ENCODE measurements at regions not wholly inside any gene's neighbourhood (a gene's known extent, or its start where the extent isn't known, plus 50 kb on each side); places are given as distances from the start of the nearest gene placed in this dataset.

DNA sequence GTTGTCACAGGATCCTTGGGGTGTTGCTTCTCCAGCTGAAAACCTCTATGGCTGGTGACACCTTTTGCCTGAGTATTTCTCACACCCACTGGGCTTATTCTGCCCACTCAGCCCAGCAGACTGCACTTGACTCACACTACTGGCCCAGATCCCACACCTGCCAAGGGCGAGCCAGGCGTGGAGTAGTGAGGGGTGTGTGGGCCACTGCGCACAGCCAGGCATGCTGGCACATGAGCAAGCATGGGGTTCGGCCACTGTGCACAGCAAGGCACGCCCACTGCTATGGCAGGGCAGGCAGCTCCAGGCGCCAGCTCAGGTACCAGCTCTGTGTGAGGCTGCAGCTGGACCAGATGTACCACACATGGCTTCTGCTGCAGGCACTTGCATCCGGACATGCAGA lies 116.5 kb upstream of the MTNR1B start:
- no peaks in the 10 kb centered on the region for H3K9me3 Mint-ChIP-seq (ENCODE audit: low read depth)
- H3K4me1 Mint-ChIP-seq (ENCODE audit: low read depth): peaks cover 13% of the 10 kb centered on the region
- H3K27me3 Mint-ChIP-seq (ENCODE audit: low read depth): no peaks in the 10 kb centered on the region
- DNase-seq (ENCODE audit: low spot score): no peak
- TF ChIP-seq, protein P1, sequence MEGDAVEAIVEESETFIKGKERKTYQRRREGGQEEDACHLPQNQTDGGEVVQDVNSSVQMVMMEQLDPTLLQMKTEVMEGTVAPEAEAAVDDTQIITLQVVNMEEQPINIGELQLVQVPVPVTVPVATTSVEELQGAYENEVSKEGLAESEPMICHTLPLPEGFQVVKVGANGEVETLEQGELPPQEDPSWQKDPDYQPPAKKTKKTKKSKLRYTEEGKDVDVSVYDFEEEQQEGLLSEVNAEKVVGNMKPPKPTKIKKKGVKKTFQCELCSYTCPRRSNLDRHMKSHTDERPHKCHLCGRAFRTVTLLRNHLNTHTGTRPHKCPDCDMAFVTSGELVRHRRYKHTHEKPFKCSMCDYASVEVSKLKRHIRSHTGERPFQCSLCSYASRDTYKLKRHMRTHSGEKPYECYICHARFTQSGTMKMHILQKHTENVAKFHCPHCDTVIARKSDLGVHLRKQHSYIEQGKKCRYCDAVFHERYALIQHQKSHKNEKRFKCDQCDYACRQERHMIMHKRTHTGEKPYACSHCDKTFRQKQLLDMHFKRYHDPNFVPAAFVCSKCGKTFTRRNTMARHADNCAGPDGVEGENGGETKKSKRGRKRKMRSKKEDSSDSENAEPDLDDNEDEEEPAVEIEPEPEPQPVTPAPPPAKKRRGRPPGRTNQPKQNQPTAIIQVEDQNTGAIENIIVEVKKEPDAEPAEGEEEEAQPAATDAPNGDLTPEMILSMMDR (IDR thresholded peaks at IDR 0.05): no peak
- no peak overlapping the region for H3K4me3 Mint-ChIP-seq (ENCODE audit: unreplicated experiment)
- no peak overlapping the region for H3K27ac Mint-ChIP-seq (ENCODE audit: unreplicated experiment)
- H3K36me3 Mint-ChIP-seq (ENCODE audit: low read depth): peaks cover 3% of the 10 kb centered on the region

DNA sequence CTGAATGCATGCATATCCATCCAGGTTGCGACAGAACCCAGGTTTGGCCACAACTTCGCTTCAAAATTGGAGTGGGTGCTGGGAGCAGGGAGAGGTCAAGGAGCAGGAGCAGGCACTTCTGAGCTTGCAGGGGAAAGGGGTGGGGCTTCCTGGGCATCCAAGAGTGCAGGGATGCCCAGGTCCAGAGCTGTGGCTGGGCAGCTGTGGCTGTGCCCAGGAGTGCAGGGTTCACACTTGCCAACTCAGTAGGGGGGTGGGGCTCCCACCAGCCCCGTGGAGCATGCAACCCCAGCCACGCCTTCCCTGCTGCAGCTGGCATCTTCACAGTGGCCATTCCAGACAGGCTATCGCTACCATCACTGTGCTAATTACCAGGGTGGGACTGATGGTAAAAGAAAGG lies 115.3 kb upstream of the MTNR1B start:
- Mint-ChIP-seq H3K4me1 (ENCODE audit: low read depth) (peaks cover 20% of the 10 kb centered on the region), H3K27me3 (ENCODE audit: low read depth) (no peaks in the 10 kb centered on the region), H3K36me3 (ENCODE audit: low read depth) (no peaks in the 10 kb centered on the region), H3K4me3 (ENCODE audit: unreplicated experiment) (no peak overlapping the region), H3K27ac (ENCODE audit: unreplicated experiment) (no peak overlapping the region), H3K9me3 (ENCODE audit: low read depth) (no peaks in the 10 kb centered on the region)
- no peak for DNase-seq (ENCODE audit: low spot score)
- TF ChIP-seq, protein P1 (IDR thresholded peaks at IDR 0.05): no peak

DNA sequence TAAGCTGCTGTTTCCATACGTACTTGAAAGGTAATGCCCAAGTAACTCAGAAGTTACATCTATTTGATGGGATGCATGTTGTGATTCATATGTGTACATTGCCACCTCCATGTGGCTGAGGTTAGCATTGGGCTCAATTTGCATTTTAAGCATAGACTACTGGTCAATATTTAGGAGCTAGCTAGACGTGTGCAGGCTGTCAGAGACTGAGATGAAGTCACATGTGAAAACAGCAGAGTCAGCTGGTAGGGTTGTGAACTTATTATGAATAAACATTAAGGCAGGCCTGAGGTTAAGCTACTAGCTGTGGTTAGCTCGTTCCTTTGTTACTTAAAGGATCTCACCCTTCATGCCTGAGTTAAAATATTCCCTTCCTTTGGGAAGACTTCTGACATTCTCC lies 114.5 kb upstream of the MTNR1B start:
- no peak for DNase-seq (ENCODE audit: low spot score)
- Mint-ChIP-seq H3K36me3 (ENCODE audit: low read depth) (no peaks in the 10 kb centered on the region), H3K4me1 (ENCODE audit: low read depth) (peaks cover 23% of the 10 kb centered on the region), H3K4me3 (ENCODE audit: unreplicated experiment) (no peak overlapping the region), H3K27ac (ENCODE audit: unreplicated experiment) (no peak overlapping the region), H3K27me3 (ENCODE audit: low read depth) (no peaks in the 10 kb centered on the region), H3K9me3 (ENCODE audit: low read depth) (no peaks in the 10 kb centered on the region)
- TF ChIP-seq, protein P1 (IDR thresholded peaks at IDR 0.05): peak; percentile 44

DNA sequence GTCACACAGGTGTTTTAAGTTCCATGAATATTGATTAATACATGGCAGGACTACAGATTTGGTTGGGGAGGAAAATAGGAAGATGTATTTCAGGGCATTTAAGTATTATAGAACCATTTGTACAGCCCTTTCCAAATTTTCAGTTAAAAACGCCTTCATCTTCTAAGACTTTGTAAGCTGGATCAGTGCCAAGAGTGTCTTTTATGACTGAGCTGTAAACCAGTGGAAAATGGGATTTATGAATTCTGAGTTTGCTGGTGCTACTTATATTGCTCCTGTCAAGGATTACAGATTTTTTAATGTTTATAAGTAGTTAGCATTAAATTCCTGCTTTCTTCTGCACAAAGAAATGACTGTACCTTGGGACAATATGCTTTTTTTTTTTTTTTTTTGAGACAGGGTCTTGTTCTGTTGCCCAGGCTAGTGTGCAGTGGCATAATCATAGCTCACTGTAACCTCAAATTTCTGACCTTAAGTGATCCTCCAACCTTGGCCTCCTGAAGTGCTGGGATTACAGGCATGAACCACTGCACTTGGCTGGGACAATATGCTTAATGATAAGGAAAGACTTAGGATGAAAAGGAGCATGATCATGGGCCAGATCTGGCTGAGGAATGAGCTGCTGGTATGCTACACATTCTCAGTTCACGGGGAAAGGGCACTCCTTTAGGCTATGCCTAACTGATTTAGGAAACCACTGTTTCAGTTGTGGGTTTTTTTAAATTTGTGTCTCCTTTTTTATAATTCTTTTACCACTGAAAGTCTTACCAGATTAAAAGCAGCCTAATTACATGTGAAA lies 113.6 kb upstream of the MTNR1B start:
- DNase-seq (ENCODE audit: low spot score): no peak
- Mint-ChIP-seq H3K9me3 (ENCODE audit: low read depth) (no peaks in the 10 kb centered on the region), H3K27ac (ENCODE audit: unreplicated experiment) (no peak overlapping the region), H3K4me1 (ENCODE audit: low read depth) (peaks cover 31% of the 10 kb centered on the region), H3K36me3 (ENCODE audit: low read depth) (no peaks in the 10 kb centered on the region), H3K4me3 (ENCODE audit: unreplicated experiment) (no peak overlapping the region), H3K27me3 (ENCODE audit: low read depth) (no peaks in the 10 kb centered on the region)
- TF ChIP-seq, protein P1 (IDR thresholded peaks at IDR 0.05): no peak

DNA sequence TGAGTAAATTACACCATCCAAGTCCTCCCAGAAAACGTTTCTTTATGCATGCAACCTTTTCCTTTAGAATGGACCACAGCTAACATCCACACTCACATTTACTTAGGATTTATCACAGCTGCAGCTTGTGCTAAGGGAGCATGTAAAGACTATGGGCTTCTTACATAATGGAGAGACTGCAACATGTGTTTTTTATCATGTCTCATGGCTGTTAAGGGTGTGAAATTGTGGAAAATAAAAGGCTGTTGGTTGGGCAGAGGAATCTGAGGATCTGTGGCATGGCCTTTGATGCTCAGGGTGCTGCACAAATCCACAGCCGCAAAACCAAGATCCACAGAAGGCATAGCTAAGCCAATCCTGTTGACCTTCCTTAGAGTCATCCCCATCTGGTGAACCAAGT lies 112.0 kb upstream of the MTNR1B start:
- H3K9me3 Mint-ChIP-seq (ENCODE audit: low read depth): no peaks in the 10 kb centered on the region

More for the DNA sequence above, 112.0 kb upstream of the MTNR1B start:
- no peak for DNase-seq (ENCODE audit: low spot score)
- no peak overlapping the region for H3K27ac Mint-ChIP-seq (ENCODE audit: unreplicated experiment)
- H3K27me3 Mint-ChIP-seq (ENCODE audit: low read depth): no peaks in the 10 kb centered on the region
- no peak overlapping the region for H3K4me3 Mint-ChIP-seq (ENCODE audit: unreplicated experiment)
- H3K36me3 Mint-ChIP-seq (ENCODE audit: low read depth): no peaks in the 10 kb centered on the region
- TF ChIP-seq, protein P1 (IDR thresholded peaks at IDR 0.05): no peak
- peaks cover 43% of the 10 kb centered on the region for H3K4me1 Mint-ChIP-seq (ENCODE audit: low read depth)
